Mesothelial cell of epicardium (in vitro differentiated cells): ENCODE measurements at regions not wholly inside any gene's neighbourhood (a gene's known extent, or its start where the extent isn't known, plus 50 kb on each side); places are given as distances from the start of the nearest gene placed in this dataset.

Experiments used
- DNase-seq, 2 experiments: peaks; one replicate each; pipeline ENCODE4 v3.0.0; 2021; ENCODE audit warnings: low spot score in 2 of 2; ENCODE audit not compliant: unreplicated experiment in 2 of 2
- H3K27ac Mint-ChIP-seq: 2 replicates; pipeline ENCODE4 v1.8.0; 2021; ENCODE audit warnings: mixed read lengths
- H3K27me3 Mint-ChIP-seq: 2 replicates; pipeline ENCODE4 v1.8.0; 2021; ENCODE audit warnings: low read depth, mixed read lengths
- H3K36me3 Mint-ChIP-seq: 2 replicates; pipeline ENCODE4 v1.8.0; 2021; ENCODE audit warnings: mixed read lengths
- H3K4me1 Mint-ChIP-seq: 2 replicates; pipeline ENCODE4 v1.8.0; 2021; ENCODE audit warnings: mixed read lengths
- H3K4me3 Mint-ChIP-seq: 2 replicates; pipeline ENCODE4 v1.8.0; 2021; ENCODE audit warnings: mild to moderate bottlenecking, moderate library complexity, mixed read lengths
- H3K9me3 Mint-ChIP-seq: 2 replicates; pipeline ENCODE4 v1.8.0; 2021; ENCODE audit warnings: mixed read lengths
- CTCF ChIP-seq: fragments of 200-600 bp; sonication (generic); IDR thresholded peaks from one replicate; pipeline ENCODE4 v1.5.0; 2021; ENCODE audit warnings: antibody characterized with exemption; ENCODE audit not compliant: unreplicated experiment

DNA sequence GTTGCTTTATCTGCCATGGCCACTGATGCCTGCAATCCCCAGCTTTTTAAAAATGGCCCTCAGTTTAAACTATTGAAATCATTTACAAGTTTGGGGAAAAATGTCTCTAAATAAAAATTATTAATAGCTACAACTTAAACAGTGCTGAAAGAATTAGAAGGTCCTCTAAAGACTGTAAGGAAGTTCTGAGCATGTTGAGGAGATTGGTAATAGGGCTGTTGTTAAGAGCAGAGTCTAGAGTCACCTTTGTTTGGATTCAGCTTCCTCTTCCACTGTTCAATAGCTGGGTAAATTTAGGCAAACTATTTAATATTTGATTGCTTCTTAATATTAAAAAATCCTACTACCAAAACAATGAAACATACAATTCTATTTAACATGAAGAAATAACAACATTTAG lies 1127.1 kb upstream of the DDX18 start:
- no peak overlapping the region for H3K27ac Mint-ChIP-seq
- no peaks in the 10 kb centered on the region for H3K36me3 Mint-ChIP-seq
- no peaks in the 10 kb centered on the region for H3K4me1 Mint-ChIP-seq
- no peak overlapping the region for H3K4me3 Mint-ChIP-seq
- no peak for TF ChIP-seq CTCF
- peaks cover 21% of the 10 kb centered on the region for H3K9me3 Mint-ChIP-seq
- H3K27me3 Mint-ChIP-seq, result no peaks in the 10 kb centered on the region
- no peak for DNase-seq

DNA sequence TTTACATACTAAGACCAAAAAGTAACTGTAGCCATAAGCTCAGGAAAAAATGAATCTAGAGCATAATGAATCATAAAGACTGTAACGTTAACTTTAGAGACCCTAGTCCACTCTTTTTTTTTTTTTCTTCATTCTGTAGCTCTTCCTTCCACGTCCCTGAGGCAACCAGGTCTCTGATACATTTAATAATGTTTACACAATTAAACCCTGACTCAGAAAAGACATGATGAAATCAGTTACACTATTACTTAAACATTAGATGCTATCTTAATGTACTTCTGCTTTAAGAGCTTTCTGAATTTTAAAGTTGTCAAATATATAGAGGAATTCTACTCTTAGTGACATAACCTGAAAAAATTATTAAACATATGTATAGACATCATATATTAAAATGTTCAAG lies 1121.5 kb upstream of the DDX18 start:
- H3K27me3 Mint-ChIP-seq, result no peaks in the 10 kb centered on the region
- no peaks in the 10 kb centered on the region for H3K36me3 Mint-ChIP-seq
- no peak for TF ChIP-seq CTCF
- no peak overlapping the region for H3K4me3 Mint-ChIP-seq
- DNase-seq, result no peak
- H3K27ac Mint-ChIP-seq, result no peak overlapping the region
- H3K4me1 Mint-ChIP-seq, result no peaks in the 10 kb centered on the region
- H3K9me3 Mint-ChIP-seq, result peaks cover 15% of the 10 kb centered on the region

- Mint-ChIP-seq H3K4me3 (no peak overlapping the region), H3K9me3 (no peaks in the 10 kb centered on the region), H3K27ac (no peak overlapping the region), H3K27me3 (no peaks in the 10 kb centered on the region), H3K4me1 (no peaks in the 10 kb centered on the region), H3K36me3 (no peaks in the 10 kb centered on the region)
- no peak for DNase-seq
- no peak for TF ChIP-seq CTCF
Measured at GRCh38 chr2:116696223-116696622, 1118.3 kb upstream of the DDX18 start.

DNA sequence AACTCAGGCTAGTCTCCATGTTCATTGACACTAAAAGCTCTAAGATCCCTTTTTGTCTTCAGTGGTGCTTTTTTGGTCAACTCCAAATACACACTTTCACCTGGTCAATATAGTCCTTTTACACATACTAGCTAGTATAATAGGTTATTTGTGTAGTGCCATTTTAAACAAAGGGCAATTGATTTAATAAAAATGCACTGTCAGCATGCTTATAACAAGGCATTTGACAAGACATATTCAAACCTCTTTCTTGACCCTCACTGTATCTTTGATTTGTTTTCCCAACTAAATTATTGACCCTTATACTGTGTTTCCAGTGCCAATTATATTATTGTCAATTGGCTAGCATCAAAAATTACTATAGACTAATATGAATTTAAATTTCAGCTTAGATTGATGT lies 1117.6 kb upstream of the DDX18 start:
- Mint-ChIP-seq H3K27me3 (no peaks in the 10 kb centered on the region), H3K9me3 (no peaks in the 10 kb centered on the region), H3K36me3 (no peaks in the 10 kb centered on the region), H3K27ac (no peak overlapping the region), H3K4me1 (no peaks in the 10 kb centered on the region), H3K4me3 (no peak overlapping the region)
- DNase-seq, result no peak
- no peak for TF ChIP-seq CTCF

- peaks cover 9% of the 10 kb centered on the region for H3K9me3 Mint-ChIP-seq
Measured at GRCh38 chr2:116706396-116706795, 1108.1 kb upstream of the DDX18 start.

More at GRCh38 chr2:116706396-116706795, 1108.1 kb upstream of the DDX18 start:
- Mint-ChIP-seq H3K36me3 (no peaks in the 10 kb centered on the region), H3K4me3 (no peak overlapping the region), H3K4me1 (peaks cover 7% of the 10 kb centered on the region), H3K27me3 (no peaks in the 10 kb centered on the region), H3K27ac (no peak overlapping the region)
- no peak for DNase-seq
- no peak for TF ChIP-seq CTCF
